ENCODE measurements at regions not wholly inside any gene's neighbourhood (a gene's known extent, or its start where the extent isn't known, plus 50 kb on each side); places are given as distances from the start of the nearest gene placed in this dataset.

DNA sequence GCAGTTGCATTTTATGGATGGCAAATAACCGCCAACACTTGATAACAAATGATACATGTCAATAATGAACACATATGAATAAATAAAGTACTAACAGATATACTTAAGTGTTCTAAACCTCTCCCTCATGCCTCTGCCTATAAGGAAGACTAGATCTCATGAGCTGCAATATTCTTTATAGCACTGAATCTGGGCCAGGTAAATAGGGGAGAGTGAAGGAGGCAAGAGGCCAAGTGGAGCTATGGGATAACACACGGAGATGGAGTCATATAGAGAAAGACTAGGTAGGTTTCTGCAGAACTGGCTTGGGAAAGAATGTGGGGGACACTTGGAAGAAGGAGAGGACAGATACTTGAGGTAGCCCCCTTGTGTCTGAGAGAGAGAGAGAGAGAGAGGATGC is 354.2 kb upstream of the CFAP20DC start:
- TF ChIP-seq, protein P1, sequence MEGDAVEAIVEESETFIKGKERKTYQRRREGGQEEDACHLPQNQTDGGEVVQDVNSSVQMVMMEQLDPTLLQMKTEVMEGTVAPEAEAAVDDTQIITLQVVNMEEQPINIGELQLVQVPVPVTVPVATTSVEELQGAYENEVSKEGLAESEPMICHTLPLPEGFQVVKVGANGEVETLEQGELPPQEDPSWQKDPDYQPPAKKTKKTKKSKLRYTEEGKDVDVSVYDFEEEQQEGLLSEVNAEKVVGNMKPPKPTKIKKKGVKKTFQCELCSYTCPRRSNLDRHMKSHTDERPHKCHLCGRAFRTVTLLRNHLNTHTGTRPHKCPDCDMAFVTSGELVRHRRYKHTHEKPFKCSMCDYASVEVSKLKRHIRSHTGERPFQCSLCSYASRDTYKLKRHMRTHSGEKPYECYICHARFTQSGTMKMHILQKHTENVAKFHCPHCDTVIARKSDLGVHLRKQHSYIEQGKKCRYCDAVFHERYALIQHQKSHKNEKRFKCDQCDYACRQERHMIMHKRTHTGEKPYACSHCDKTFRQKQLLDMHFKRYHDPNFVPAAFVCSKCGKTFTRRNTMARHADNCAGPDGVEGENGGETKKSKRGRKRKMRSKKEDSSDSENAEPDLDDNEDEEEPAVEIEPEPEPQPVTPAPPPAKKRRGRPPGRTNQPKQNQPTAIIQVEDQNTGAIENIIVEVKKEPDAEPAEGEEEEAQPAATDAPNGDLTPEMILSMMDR (IDR thresholded peaks at IDR 0.05; ENCODE audit: extremely low read depth, missing control alignments) = no peak
- DNase-seq (ENCODE audit: low spot score) = no peak

DNA sequence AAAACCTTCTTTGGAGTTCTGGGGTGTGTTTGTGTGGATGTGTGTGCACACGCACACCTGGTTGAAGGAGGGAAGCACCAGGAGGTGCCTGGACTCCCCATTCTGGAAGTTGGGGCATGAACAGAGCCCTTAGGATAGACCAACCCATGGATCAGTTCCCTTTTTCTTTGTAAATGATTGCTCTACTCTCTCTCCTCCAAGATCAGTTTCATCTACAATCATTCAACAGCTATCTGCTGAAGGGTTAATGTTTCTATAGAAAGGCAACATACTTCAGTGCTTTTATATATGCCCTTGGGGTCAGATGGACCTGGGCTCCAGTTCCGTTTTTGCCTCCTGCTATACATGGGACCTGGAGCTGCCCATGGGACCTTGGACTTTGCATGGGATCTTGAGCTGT is 352.1 kb upstream of the CFAP20DC start:
- no peak for DNase-seq (ENCODE audit: low spot score)

DNA sequence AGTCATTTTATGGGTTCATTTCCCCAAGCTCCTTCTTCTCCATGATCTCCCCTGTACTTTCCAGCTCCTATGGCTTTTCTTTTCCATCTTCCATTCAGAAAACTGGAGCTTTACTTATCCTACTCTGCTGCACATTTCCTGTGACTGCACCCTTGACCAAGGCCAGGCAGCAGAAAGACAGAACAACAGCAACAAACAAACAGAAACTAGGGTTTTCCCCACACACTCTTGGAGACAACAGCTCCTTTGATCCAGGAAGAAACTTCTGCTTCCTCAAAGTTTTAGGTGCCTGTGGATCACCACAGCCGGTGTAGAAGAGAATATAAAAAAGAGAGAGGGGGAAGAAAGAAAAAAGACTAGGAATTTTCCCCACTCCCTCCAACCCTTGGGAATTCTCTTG is 342.3 kb upstream of the CFAP20DC start:
- TF ChIP-seq, protein P1 (IDR thresholded peaks at IDR 0.05; ENCODE audit: extremely low read depth, missing control alignments) = no peak
- no peak for DNase-seq (ENCODE audit: low spot score)

More for the DNA sequence above, 352.1 kb upstream of the CFAP20DC start:
- TF ChIP-seq, protein P1 (IDR thresholded peaks at IDR 0.05; ENCODE audit: extremely low read depth, missing control alignments) = no peak

DNA sequence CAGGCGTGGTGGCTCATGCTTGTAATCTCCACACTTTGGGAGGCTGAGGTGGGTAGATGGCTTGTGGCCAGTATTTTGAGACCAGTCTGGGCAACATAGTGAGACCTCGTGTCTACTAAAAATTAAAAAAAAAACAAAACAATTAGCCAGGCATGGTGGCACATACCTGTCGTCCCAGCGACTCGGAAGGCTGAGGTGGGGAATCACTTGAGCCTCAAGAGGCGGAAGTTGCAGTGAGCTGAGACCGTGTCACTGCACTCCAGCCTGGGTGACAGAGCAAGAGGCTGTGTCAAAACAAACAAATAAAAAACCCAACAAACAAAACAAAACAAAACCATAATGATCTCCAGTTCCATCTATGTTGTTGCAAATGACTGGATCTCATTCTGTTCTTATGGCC is 341.3 kb upstream of the CFAP20DC start:
- DNase-seq (ENCODE audit: low spot score) = no peak
- TF ChIP-seq, protein P1 (IDR thresholded peaks at IDR 0.05; ENCODE audit: extremely low read depth, missing control alignments) = no peak

DNA sequence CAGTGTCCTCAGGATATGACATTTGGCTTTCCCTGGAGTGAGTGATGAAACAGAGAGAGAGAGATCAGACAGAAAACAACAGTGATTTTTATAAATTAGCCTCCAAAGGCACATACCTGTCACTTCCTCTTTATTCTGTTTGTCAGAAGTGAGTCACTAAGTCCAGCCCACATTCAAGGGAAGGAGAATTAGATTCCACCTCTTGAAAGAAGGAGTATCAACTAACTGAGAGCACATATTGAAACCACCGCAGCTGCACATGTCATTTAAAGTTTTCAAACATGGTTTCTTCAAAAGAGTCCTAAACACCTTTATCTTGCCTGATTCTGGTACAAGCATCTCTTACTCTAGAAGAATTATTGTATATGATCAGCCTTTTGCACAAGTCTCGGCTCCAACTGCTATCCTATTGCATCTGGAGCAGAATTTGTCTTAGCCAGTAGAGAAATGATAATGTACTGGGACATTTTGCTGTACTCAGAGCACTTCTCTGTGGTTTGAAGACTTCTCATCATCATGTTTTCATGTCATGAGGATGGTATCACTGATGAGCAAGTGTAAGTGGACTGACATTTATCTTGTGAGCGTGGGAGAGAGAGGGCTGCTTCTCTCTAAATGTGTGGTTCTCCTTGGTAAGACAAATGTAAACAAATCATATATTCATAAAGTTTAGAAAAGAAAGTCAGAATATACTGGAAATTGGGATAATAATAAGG is 338.9 kb upstream of the CFAP20DC start:
- TF ChIP-seq, protein P1 (IDR thresholded peaks at IDR 0.05; ENCODE audit: extremely low read depth, missing control alignments) = no peak
- peak; percentile 40 for DNase-seq (ENCODE audit: low spot score)

DNA sequence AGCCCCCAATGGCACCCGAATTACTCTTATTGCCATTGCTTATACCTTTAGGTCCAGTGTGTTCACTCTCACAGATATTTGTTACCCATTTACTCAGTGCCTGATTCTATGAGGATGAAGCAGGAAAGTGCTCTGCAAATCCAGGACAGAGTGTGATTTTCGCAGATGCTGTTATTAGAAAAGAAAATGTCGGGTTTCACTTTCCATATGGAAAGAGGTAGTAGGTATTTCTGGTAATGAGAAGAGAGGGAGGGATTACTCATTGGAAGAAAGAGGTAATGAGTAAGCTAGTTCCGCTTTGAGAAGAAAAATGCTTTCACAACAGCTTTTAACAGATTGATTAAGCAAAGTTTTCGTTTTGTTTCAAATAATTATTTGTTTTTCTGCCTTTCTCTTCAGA is 336.3 kb upstream of the CFAP20DC start:
- TF ChIP-seq, protein P1 (IDR thresholded peaks at IDR 0.05; ENCODE audit: extremely low read depth, missing control alignments) = no peak
- DNase-seq (ENCODE audit: low spot score) = peak; percentile 67

DNA sequence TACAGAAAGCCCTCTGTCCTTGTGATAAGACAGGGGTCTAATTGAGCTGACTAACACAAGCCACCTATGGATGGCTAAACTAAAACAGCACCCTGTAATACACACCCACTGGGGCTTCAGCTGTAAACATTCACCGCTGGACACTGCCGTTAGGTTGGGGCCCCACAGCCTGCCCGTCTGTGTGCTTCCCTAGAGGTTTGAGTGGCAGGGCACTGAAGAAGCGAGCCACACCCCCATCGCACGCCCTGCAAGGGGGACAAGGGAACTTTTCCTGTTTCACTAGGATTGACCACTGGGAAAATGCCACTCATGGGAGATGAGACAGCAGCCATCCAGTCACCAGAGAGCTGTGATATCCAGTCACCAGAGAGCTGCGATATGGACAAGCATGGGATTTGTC is 335.7 kb upstream of the CFAP20DC start:
- TF ChIP-seq, protein P1 (IDR thresholded peaks at IDR 0.05; ENCODE audit: extremely low read depth, missing control alignments) = no peak
- no peak for DNase-seq (ENCODE audit: low spot score)

All from GM20000 (cell line).